Duodenal mucosa (tissue), 2 donors: ENCODE measurements at regions not wholly inside any gene's neighbourhood (a gene's known extent, or its start where the extent isn't known, plus 50 kb on each side); places are given as distances from the start of the nearest gene placed in this dataset.

Experiments
- H3K27ac ChIP-seq: one replicate; pipeline ENCODE4 v1.7.0; 2013; ENCODE audit warnings: low read depth, low read length
- H3K27me3 ChIP-seq, 2 donors: one replicate each; pipeline ENCODE4 v1.7.0; 2013; ENCODE audit warnings: low read length in 2 of 2, control low read depth in 1 of 2; ENCODE audit not compliant: insufficient read depth in 2 of 2, control insufficient read depth in 1 of 2
- H3K36me3 ChIP-seq, 2 donors: one replicate each; pipeline ENCODE4 v1.7.0; 2013; ENCODE audit warnings: low read length in 2 of 2, control low read depth in 1 of 2; ENCODE audit not compliant: insufficient read depth in 2 of 2, control insufficient read depth in 1 of 2
- H3K4me1 ChIP-seq, 2 donors: one replicate each; pipeline ENCODE4 v1.7.0; 2013; ENCODE audit warnings: low read length in 2 of 2, control low read depth in 1 of 2; ENCODE audit not compliant: insufficient read depth in 2 of 2, control insufficient read depth in 1 of 2
- H3K4me3 ChIP-seq, 2 donors: one replicate each; pipeline ENCODE4 v1.7.0; 2013; ENCODE audit warnings: low read length in 2 of 2, low read depth in 1 of 2
- H3K9ac ChIP-seq, 2 donors: one replicate each; pipeline ENCODE4 v1.7.0; 2013; ENCODE audit warnings: low read length in 2 of 2, low read depth in 1 of 2
- H3K9me3 ChIP-seq, 2 donors: one replicate each; pipeline ENCODE4 v1.7.0; 2013; ENCODE audit warnings: low read length in 2 of 2, control low read depth in 1 of 2; ENCODE audit not compliant: control insufficient read depth in 1 of 2

DNA sequence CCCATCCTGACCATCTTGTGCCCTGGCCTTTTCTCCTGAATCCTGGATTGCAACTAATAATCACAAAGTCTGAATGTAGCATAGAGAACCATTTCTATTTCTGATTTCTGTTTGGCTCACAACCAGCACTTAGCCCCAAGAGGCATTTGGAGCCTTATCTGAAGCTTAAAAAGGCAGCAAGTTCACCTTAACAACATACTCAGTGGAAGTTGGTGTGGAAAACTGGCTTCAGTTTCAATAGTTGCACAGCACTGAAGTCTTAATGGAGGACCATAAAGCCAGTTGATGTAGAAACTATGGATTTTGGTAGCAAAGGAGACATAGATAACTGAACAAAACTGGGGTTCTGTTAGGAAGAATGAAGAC, 574.1 kb downstream of the PSAT1 start:
- no peaks in the 10 kb centered on the region for H3K36me3 ChIP-seq
- H3K4me3 ChIP-seq = no peak overlapping the region
- H3K9me3 ChIP-seq = no peaks in the 10 kb centered on the region

DNA sequence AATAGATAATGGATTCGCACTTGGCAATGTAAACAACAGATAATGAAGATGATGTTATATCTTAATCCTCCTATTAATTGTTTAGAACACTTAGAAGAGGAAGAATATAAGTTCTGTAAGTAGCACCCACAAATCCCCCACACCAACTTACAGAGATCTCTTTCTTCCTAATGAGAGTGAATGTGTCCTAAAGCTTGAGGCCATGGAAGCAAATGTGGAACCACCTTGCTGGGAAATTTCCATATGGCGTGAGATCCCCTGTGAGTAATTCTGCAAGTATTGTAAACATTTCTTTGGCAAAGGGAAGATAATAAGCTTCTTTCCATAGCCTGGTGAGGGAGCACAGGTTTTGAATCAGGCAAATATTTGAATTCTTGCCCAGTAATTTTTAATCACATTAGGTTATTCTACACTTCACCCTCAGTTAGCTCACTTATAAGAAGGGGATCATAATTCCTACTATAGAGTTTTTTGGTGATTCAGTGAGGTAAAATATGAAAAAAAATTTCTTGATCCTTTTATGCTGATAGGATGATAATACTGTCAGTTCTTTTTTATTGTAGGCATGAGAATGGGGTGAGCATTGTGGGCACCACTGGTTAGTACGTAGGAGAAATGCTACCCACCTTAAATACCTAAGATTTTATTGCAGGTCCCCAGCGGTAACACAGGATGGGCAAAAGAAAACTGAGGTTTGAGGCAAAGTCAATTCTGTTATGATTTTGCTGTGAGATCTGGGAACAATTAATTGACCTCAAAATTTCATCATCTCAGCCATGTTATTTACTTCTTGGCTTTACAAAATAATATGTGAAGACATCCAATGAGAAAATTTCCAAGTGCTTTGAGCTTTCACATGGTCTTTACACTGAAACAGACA, 574.8 kb downstream of the PSAT1 start:
- Histone ChIP-seq H3K36me3 (no peaks in the 10 kb centered on the region), H3K9me3 (no peaks in the 10 kb centered on the region), H3K4me3 (no peak overlapping the region), H3K4me1 (no peaks in the 10 kb centered on the region), H3K27ac (no peak overlapping the region), H3K9ac (no peak overlapping the region), H3K27me3 (no peaks in the 10 kb centered on the region)

More for the DNA sequence above, 574.1 kb downstream of the PSAT1 start:
- H3K27me3 ChIP-seq = no peaks in the 10 kb centered on the region
- H3K9ac ChIP-seq = no peak overlapping the region
- no peaks in the 10 kb centered on the region for H3K4me1 ChIP-seq
- H3K27ac ChIP-seq = no peak overlapping the region

DNA sequence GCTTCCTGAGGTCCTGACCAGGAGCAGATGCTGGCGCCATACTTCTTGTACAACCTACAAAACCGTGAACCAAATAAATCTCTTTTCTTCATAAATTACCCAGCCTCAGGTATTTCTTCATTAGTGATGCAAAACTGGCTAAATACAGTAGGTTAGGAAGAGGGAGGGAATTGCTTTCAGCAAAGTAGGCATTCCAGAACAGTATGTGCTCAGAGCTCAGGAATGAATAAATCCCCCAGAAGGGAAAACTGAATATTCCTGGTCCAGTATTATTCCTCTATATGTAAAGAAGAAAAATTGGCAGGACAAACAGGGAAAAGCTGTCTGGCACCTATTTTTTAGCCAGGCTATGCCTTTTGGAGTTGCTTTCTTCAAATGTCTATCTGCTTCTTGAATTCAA, 577.1 kb downstream of the PSAT1 start:
- H3K9me3 ChIP-seq = no peaks in the 10 kb centered on the region
- no peaks in the 10 kb centered on the region for H3K36me3 ChIP-seq
- H3K27me3 ChIP-seq = no peaks in the 10 kb centered on the region
- H3K27ac ChIP-seq = no peak overlapping the region
- H3K4me3 ChIP-seq = no peak overlapping the region
- H3K9ac ChIP-seq = no peak overlapping the region
- no peaks in the 10 kb centered on the region for H3K4me1 ChIP-seq

DNA sequence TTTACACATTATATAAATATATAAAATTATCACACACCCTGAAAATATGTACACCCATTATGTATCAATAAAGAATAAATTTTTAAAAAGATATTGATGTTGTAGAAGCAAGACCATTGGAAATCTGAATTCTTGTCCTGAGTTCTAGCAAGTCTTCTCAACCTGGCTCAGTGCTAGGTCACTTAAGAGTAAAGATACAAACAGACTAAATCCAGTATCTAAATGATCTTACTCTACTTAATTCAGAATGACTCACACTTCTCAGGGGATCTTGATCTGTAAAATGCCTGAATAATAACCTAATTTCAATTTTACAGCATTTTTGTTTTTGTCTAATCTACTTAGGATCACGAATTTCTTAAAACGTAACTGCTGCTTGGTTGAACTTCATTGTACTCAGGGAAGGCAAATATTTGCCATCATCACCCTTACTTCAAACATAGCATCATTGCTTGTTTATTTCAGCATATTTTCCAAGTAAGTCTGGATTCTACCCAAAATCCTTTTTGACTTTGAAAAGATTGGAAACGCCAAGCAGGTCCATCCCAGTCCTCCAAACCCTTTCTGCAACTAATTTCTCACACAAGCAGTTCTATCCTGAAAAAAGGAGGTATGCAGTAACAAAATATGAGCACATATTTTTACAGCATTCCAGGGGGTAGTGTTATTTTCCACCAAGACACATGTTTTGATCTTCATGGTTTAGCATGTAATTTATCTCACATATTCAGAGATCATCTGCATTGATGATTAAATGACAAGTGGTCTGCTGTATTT, 582.6 kb downstream of the PSAT1 start:
- Histone ChIP-seq H3K9me3 (no peaks in the 10 kb centered on the region), H3K4me3 (no peak overlapping the region), H3K36me3 (no peaks in the 10 kb centered on the region), H3K27ac (no peak overlapping the region), H3K4me1 (no peaks in the 10 kb centered on the region), H3K9ac (no peak overlapping the region), H3K27me3 (no peaks in the 10 kb centered on the region)

DNA sequence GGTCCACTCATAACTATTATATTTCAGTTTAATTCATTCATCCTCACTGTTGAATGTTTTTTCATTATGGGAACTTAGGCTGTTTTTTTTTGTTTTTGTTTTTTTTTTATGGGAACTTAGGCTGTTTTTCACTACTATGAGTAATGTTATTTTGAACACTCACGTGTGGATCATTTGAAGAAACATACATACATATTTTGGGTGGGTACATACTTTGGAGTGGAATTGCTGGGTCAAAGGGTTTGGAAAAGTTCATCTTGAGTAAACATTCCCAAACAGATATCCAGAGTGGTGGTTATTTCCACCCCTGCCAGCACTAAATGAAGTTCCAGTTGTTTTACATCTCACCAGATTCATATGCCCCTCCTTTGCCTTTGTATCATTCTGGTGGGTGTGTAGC, 584.4 kb downstream of the PSAT1 start:
- no peak overlapping the region for H3K27ac ChIP-seq
- no peak overlapping the region for H3K4me3 ChIP-seq
- H3K4me1 ChIP-seq = no peaks in the 10 kb centered on the region
- H3K36me3 ChIP-seq = no peaks in the 10 kb centered on the region
- H3K9me3 ChIP-seq = peaks cover 0 to 3% of the 10 kb centered on the region in 2 donors
- H3K27me3 ChIP-seq = no peaks in the 10 kb centered on the region
- no peak overlapping the region for H3K9ac ChIP-seq

DNA sequence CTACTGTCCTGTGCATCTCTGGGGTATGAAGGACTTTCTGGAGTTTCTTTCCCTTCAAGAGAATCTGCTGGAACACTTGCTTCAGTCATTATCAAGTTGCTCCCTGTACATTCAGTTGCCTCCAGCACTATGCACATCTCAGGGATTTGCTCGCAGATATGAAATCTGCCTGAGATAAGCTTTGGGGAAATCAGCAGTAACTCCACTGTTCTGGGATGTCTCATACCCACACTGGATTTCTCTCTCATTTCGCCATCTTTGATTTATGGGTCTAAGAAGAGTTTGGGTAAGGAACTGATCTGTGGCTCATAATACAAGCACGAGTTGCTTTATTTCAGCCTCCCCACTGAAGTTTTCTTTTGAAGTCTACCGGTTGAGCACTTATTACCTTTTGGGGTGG, 585.6 kb downstream of the PSAT1 start:
- no peak overlapping the region for H3K27ac ChIP-seq
- H3K9me3 ChIP-seq = peaks cover 0 to 3% of the 10 kb centered on the region in 2 donors
- no peaks in the 10 kb centered on the region for H3K4me1 ChIP-seq
- H3K9ac ChIP-seq = no peak overlapping the region
- H3K36me3 ChIP-seq = no peaks in the 10 kb centered on the region
- H3K27me3 ChIP-seq = no peaks in the 10 kb centered on the region
- H3K4me3 ChIP-seq = no peak overlapping the region

DNA sequence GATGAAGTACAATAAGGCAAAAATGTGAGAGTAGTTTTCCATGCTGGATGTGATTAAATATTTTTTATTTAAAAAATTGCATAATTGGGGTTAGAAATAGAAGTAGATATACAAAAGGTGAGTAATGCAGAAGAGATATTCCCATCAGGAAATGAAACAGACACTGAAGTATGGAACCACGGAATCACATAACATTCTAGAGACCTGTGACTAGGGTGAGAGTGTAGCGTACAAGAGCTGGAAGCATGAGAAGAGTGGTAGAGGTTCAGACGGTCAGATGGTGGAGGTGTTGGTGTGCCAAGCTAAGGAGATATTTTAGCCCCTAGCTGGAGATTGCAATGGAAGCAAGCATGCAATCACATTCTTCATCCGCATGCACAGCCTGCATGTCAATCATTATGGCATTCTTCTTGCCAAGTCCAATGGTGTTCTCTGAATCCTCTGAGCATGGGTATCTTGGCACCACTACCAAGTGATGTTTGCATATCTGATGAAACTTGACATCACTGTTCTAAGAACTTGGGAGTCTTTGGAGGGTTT, 587.8 kb downstream of the PSAT1 start:
- Histone ChIP-seq H3K9me3 (peaks cover under 1 to 6% of the 10 kb centered on the region in 2 donors), H3K9ac (no peak overlapping the region), H3K36me3 (no peaks in the 10 kb centered on the region), H3K4me1 (no peaks in the 10 kb centered on the region), H3K4me3 (no peak overlapping the region), H3K27me3 (no peaks in the 10 kb centered on the region), H3K27ac (no peak overlapping the region)

DNA sequence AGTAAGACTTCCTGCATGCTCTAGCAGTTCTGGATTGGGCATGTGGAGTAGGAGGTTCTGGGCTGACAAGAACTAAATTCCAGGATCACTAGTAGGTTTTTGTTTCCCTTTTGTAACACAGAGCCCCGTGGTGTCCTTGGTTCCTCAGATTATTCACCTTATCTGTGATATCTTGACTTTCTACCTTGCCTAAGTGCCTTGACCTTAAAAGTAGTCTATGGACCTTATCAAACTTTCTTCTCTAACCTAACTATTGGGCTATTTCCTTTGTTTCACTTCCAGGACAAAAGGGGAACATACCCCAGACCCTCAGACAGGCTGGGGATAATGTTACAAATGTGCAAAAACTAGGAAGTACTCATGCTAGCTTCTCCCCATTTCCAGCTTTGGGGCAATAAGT, 595.3 kb downstream of the PSAT1 start:
- Histone ChIP-seq H3K27ac (no peak overlapping the region), H3K36me3 (no peaks in the 10 kb centered on the region), H3K9me3 (peaks cover 17 to 21% of the 10 kb centered on the region in 2 donors), H3K9ac (no peak overlapping the region), H3K4me1 (no peaks in the 10 kb centered on the region), H3K27me3 (no peaks in the 10 kb centered on the region), H3K4me3 (no peak overlapping the region)

DNA sequence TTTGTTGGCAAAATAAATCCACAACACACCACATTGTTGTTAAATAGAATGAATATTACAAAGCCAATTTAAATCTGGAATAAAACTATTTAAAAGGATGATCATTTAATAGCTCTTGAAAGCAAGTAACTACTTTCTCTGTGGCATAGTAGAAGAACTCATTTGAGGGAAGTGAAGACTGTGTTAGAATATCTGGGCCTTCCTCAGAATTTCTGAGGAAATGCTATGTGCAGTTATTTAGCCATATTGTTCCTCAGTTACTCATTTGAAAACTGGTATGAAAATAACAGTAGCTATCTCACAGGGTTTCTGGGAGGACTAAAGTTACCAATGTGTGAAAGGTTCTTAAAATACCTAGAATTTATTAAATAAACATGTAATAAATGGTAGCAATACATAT, 595.8 kb downstream of the PSAT1 start:
- H3K27ac ChIP-seq = no peak overlapping the region
- H3K9ac ChIP-seq = no peak overlapping the region
- no peaks in the 10 kb centered on the region for H3K36me3 ChIP-seq
- no peaks in the 10 kb centered on the region for H3K4me1 ChIP-seq
- peaks cover 17 to 21% of the 10 kb centered on the region in 2 donors for H3K9me3 ChIP-seq
- H3K4me3 ChIP-seq = no peak overlapping the region
- H3K27me3 ChIP-seq = no peaks in the 10 kb centered on the region

DNA sequence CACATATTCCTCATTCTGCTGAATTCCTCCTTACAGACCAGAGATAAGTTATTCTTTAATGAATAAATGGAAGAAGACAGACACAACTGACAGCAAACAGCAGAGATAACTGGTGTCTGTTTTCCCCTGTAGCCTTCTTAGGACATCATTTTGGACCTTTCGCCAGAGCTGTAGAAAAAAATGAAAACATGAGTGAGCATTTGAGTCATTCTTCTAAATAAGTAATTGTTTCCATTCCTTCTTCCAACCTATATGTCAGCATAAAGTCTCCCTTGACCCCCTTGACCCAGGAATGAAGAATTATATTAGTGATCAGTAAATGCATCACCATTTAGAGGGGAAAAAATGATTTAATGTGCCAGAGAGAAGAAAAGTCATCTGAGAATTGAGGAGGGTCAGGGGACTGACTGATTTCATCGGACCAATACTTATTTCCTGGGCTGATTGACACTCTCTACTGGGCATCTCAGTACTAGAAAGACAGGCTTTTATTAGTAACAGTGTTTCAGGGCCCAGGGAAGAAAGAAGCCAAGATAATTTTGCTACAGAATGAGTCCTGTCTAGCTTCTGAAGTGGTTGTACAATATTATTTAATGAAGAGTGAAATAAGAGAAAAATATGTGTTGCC, 597.0 kb downstream of the PSAT1 start:
- no peaks in the 10 kb centered on the region for H3K36me3 ChIP-seq
- no peak overlapping the region for H3K4me3 ChIP-seq
- H3K27me3 ChIP-seq = no peaks in the 10 kb centered on the region
- H3K9me3 ChIP-seq = peaks cover 17 to 21% of the 10 kb centered on the region in 2 donors
- H3K9ac ChIP-seq = no peak overlapping the region
- H3K27ac ChIP-seq = no peak overlapping the region
- no peaks in the 10 kb centered on the region for H3K4me1 ChIP-seq
